ENCODE measurements at regions not wholly inside any gene's neighbourhood (a gene's known extent, or its start where the extent isn't known, plus 50 kb on each side); places are given as distances from the start of the nearest gene placed in this dataset.

GRCh38 chr2:40746191-40746590 lies 294.3 kb upstream of the SLC8A1 start:
- in situ Hi-C loops (cut with HindIII; ENCODE audit: low pct_unique_long_range_greater_than_20kb, low sequenced_read_pairs): no loop called here
- DNase-seq (ENCODE audit: low read depth): peak; percentile 29

DNA sequence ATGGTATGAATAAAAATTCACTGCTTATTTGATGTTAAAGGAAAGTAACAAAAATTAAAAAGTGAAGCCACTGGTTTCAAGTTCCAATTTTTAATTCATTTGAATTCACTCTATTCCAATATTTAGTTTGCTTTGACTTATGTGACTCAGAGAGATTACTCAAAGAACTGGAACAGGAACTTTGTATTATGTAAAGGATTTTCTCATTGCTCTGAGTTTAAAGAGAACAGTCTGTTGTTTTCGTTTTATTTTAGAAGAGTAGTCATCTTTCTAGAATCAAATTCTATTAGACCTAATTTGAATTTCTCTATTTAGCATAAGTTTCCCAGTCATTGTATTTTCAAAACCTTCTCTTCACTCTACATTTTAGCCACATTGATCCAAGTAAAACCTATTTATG lies 300.1 kb upstream of the SLC8A1 start:
- no peak for DNase-seq (ENCODE audit: low read depth)
- in situ Hi-C loops (cut with HindIII; ENCODE audit: low pct_unique_long_range_greater_than_20kb, low sequenced_read_pairs): no loop called here

DNA sequence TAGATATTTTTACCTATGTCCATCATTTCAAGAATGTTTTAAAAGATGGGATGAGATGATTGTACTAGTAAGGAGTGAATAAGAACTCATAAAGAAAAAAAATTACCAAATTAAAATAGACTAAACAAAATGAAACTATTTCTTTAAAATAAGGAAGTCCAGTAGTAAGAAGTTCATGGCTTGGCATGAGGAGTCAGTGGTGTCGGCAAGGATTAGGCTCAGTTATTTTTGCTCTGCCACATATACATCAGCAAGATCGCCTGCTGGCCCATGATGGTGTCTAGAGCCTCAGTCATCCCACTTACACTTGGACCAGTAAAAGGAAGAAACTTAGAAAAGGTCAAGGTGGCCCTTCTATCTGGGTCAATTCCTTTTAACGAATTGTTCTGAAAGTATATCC lies 300.9 kb upstream of the SLC8A1 start:
- in situ Hi-C loops (cut with HindIII; ENCODE audit: low pct_unique_long_range_greater_than_20kb, low sequenced_read_pairs): no loop called here
- DNase-seq (ENCODE audit: low read depth): no peak

GRCh38 chr2:40754912-40755311 lies 303.0 kb upstream of the SLC8A1 start:
- DNase-seq (ENCODE audit: low read depth): no peak
- in situ Hi-C loops (cut with HindIII; ENCODE audit: low pct_unique_long_range_greater_than_20kb, low sequenced_read_pairs): no loop called here

DNA sequence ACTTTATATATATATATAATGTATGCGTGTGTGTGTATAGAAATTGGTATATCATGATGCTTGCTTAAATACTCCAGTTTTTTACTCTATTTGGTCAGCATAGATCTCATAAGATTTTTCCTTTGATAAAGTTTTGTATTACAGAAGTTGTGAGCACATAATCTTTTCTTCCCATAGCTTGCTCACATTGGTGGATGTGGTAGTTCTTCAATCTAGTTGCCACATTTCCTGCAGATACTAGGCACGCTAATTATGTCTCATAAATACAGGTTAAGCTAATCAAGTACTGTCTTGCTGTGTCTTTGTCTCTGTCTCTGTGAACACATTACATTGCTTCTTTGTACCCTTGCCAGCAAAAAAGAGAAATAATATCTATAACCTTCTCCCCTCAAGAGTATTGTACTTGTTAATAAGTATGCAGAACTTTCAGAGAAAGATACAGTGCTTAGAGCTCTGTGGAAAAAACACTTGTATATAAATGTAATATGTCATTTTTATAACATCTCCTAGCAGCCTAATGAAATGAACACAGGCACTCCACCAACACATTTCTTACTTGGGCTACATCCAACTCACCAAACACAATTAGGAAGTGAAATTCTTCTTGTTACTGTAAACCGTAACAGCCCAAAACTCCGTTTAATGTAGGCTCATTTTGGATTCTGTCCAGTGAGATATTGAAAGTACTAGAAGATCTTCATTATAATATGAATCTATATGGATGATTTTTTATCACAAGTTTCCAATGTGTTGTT lies 306.7 kb upstream of the SLC8A1 start:
- in situ Hi-C loops (cut with HindIII; ENCODE audit: low pct_unique_long_range_greater_than_20kb, low sequenced_read_pairs): no loop called here
- DNase-seq (ENCODE audit: low read depth): no peak

DNA sequence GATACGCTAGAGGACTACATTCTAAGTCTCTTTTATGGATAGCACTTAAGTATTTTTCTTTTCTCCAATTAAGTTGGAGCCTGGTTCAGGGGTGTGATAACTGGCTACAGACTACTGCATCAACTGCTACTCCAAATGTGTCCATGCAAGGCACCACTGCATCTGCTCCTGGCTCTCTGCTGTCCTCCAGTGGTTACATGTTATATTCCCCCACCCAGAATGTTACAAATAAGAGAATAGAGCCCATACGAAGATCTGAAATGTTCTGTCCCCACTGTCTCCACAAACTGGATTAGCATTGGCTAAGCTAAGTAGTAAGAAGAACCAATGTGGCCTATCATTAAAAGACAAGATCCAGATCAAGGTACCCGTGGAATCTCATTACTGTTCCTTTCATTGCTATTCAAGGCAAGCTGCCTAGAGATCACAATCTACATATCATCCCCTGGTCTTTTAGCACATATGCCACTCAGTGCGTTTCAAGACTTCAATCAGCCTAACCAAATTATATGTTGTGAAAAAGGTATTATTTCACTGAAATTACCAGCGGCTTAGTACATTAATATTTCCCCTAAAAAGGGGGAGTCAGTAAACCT lies 308.3 kb upstream of the SLC8A1 start:
- peak; percentile 48 for DNase-seq (ENCODE audit: low read depth)
- in situ Hi-C loops (cut with HindIII; ENCODE audit: low pct_unique_long_range_greater_than_20kb, low sequenced_read_pairs): no loop called here

DNA sequence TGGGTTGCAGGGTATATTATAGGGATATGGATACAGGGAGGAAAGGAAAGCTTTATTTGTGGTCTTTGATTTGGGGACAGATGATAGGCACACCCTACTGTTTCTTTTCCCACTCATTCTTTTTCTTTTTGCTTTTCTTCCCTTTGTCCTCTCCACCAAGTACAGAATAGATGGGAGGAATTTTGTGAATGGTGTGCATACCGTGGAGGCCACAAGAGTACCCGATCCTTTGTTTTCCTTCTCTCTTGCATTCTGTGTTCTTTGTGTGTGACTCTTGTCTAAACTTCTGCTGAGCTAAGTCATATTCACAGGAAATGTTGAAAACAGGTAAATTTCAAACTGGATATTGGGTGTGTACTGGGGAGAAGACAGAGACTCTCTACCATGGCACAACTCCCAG lies 321.4 kb upstream of the SLC8A1 start:
- DNase-seq (ENCODE audit: low read depth): no peak
- in situ Hi-C loops (cut with HindIII; ENCODE audit: low pct_unique_long_range_greater_than_20kb, low sequenced_read_pairs): no loop called here

DNA sequence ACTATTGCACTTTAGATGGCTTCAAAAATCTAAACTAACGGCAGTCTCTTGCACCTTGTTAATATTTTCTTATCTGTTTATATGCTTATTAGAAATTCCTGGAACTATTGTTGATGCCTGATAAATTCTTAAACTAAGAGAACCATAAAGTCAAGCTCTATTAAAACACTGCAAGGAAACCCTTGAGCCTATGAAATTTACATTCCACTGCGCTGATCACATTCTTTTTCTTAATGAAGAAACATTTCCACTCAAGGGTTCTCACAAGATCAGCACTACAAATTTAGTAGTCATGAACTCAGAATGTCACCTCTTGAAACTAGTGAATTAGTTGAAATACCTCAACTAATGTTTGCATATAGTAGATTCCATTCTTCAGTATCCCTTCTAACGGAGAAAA lies 331.8 kb upstream of the SLC8A1 start:
- DNase-seq (ENCODE audit: low read depth): no peak
- in situ Hi-C loops (cut with HindIII; ENCODE audit: low pct_unique_long_range_greater_than_20kb, low sequenced_read_pairs): no loop called here

- in situ Hi-C loops (cut with HindIII; ENCODE audit: low pct_unique_long_range_greater_than_20kb, low sequenced_read_pairs): no loop called here
- DNase-seq (ENCODE audit: low read depth): no peak
Measured at GRCh38 chr2:40786636-40787035, 334.7 kb upstream of the SLC8A1 start.

DNA sequence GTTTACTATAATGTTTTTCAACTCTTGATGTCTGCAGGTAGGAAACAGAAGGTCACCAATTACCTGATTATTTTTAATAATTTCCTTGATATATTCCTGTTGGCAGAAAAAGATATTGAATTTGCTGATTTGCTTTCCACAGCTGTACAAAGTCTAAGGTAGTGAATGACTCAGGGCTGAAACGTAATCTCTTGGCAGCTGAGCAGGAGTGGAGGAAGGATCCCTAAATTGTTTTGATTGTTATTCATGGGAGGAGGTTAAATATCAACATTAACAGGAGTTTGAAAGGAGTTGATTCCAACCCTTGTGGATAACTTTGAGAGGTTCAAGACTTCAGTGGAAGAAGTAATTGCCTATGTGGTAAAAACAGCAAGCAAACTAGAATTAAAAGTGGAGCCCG lies 345.2 kb upstream of the SLC8A1 start:
- peak; percentile 48 for DNase-seq (ENCODE audit: low read depth)
- in situ Hi-C loops (cut with HindIII; ENCODE audit: low pct_unique_long_range_greater_than_20kb, low sequenced_read_pairs): no loop called here

GRCh38 chr2:40803900-40804299 lies 352.0 kb upstream of the SLC8A1 start:
- no peak for DNase-seq (ENCODE audit: low read depth)
- in situ Hi-C loops (cut with HindIII; ENCODE audit: low pct_unique_long_range_greater_than_20kb, low sequenced_read_pairs): no loop called here

DNA sequence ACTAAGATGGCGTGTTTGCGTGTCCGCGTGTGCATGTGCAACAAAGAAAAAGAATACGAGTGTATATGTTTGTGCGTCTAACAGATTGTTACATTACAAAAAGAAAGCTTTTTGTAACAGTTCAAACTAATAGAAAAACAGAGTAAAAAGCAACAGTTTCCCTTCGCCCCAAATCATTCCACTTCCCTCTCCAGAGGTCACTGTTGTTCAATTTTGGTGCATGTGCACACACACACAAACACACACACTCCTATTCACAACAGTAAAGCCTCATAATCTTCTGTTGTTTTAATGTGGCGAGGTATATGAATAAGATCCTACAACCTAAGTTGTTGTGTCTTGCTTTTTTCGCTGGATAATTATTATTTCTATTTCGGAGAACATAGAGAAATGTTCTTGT lies 357.3 kb upstream of the SLC8A1 start:
- in situ Hi-C loops (cut with HindIII; ENCODE audit: low pct_unique_long_range_greater_than_20kb, low sequenced_read_pairs): no loop called here
- no peak for DNase-seq (ENCODE audit: low read depth)

DNA sequence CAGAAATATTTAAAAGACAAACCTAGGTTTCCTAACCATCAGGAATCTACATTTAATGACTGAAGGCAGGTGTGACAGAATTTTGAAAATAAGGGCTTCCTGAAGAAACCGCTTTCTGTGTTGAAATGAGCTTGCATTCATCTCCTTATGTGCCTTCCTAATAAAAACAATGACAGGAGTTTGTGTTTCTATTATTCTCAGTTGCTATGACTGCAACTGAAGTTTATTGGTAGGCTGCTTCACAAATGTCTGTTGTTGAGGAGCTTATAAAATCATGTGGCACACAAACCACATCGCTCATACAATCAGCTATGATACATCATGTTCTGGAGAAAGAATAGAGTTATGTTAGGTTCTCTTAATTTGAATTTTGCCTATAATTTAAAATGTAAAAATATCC lies 362.7 kb upstream of the SLC8A1 start:
- no peak for DNase-seq (ENCODE audit: low read depth)
- in situ Hi-C loops (cut with HindIII; ENCODE audit: low pct_unique_long_range_greater_than_20kb, low sequenced_read_pairs): no loop called here

DNA sequence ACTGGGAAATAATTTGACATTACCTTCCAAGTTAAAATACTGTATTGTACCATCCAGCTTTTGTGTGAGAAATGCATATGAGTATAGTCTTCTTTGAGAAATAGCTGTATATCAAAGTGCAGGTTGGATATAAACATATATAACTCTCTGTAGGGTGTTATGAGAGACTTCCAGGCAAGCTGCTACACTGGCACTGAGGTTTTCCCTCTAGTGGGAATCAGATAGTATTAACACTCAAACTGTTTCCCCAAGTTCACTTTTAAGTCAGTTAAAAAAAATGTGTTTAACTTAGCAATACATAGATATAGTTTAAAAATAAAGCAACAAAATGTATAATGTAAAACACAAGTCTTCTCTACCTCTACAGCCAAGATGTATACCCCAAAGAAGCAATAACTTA lies 368.4 kb upstream of the SLC8A1 start:
- in situ Hi-C loops (cut with HindIII; ENCODE audit: low pct_unique_long_range_greater_than_20kb, low sequenced_read_pairs): no loop called here
- no peak for DNase-seq (ENCODE audit: low read depth)

DNA sequence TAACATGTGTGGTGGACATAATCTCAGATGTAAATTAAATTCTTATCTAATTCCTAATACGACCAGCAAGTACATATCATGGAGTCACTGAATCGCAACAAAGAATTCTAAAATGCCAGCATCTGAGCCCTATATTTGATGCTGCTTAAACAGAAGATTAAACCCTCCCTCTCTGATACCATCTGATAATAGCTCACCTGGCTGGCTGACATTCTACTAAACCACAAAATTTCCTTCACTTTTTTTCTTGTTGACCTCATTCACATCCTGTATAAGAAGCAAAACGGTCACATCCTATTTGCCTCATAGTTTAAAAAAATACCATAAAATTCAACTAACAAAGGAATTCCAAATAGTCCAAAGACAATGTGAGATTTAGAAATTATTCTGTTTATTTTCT lies 371.6 kb upstream of the SLC8A1 start:
- DNase-seq (ENCODE audit: low read depth): no peak
- in situ Hi-C loops (cut with HindIII; ENCODE audit: low pct_unique_long_range_greater_than_20kb, low sequenced_read_pairs): no loop called here

DNA sequence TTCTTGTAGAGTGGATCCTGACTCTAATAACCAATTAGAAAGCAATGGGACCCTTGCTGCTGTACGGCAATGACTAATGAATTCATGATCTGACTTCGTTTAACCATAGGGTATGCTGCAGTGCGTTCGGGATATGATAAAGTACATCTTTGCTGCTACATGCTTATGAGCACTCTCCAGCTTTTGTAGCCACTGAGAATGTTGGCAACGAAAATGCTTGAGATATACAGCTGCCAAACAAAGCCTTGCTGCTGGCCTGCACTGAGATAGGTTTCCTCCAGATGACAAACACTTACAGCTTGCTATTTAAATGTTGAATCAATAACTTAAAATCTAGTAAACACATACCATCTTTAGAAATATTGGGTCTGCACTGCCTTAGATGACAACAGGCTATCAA lies 372.4 kb upstream of the SLC8A1 start:
- no peak for DNase-seq (ENCODE audit: low read depth)
- in situ Hi-C loops (cut with HindIII; ENCODE audit: low pct_unique_long_range_greater_than_20kb, low sequenced_read_pairs): no loop called here

- no peak for DNase-seq (ENCODE audit: low read depth)
- in situ Hi-C loops (cut with HindIII; ENCODE audit: low pct_unique_long_range_greater_than_20kb, low sequenced_read_pairs): no loop called here
Measured at GRCh38 chr2:40827392-40827791, 375.5 kb upstream of the SLC8A1 start.

DNA sequence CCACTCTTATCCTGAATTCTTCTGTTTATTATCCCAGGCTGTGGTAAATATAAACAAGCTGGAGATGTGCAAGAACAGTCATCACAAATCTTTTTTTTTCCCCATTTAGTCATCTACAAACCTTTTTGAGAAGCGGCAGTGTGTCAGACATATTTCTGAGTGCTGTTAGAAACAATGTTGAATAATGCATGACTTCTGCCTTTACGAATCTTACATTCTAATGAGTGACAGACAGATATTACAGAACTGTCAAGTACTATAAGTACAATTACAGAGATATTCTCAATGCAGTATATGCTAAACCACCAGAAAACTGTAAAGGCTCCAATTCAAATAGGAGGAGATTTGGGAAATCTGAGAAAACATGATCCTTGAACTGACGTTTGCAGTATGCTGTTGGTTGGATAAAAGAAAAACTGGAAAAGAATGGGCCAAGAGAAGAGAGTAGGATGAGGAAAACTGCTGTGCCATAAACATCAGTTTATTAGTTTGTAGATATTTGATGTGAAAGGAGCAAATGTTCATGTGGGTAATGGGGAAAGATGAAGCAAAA lies 379.5 kb upstream of the SLC8A1 start:
- DNase-seq (ENCODE audit: low read depth): no peak
- in situ Hi-C loops (cut with HindIII; ENCODE audit: low pct_unique_long_range_greater_than_20kb, low sequenced_read_pairs): no loop called here

GRCh38 chr2:40841856-40842255 lies 390.0 kb upstream of the SLC8A1 start:
- DNase-seq (ENCODE audit: low read depth): no peak
- in situ Hi-C loops (cut with HindIII; ENCODE audit: low pct_unique_long_range_greater_than_20kb, low sequenced_read_pairs): no loop called here
